Suprapubic skin (tissue), 3 donors: ENCODE measurements at regions not wholly inside any gene's neighbourhood (a gene's known extent, or its start where the extent isn't known, plus 50 kb on each side); places are given as distances from the start of the nearest gene placed in this dataset.

Experiments used
- POLR2A ChIP-seq, 2 donors: fragments of 450-650 bp; IDR thresholded peaks; one replicate each; pipeline ENCODE4 v1.6.1; 2017; ENCODE audit warnings: antibody characterized with exemption in 2 of 2, mild to moderate bottlenecking in 2 of 2, moderate library complexity in 2 of 2
- TF ChIP-seq, protein P1 (sequence below), 2 donors: fragments of 200-600 bp in 1 of 2; fragments of 450-650 bp in 1 of 2; sonication (generic) in 1 of 2; IDR thresholded peaks; one replicate each; pipeline ENCODE4 v1.5.1; 2016 to 2019; ENCODE audit warnings: antibody characterized with exemption in 2 of 2, mild to moderate bottlenecking in 1 of 2, moderate library complexity in 1 of 2

DNA sequence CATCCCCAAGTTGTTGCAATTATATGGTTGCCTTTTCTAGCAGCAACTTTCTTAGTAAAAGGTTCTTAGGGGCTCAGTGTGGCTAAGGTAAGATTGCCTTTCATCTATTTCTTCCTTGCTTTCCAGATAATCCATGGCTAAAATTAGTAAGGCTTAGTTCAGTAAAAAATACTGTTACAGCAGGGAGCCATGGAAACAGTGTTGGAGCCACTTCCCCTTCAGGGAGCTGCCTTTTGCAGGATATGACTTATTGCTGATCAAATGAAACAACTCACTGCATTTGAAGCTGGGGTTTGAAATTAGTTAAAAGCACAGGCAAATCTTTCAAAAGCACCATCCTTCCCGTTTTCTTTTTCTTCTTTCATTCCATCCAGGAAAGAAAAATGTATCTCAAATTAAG is 184.3 kb downstream of the C11orf87 start:
- TF ChIP-seq, protein P1, sequence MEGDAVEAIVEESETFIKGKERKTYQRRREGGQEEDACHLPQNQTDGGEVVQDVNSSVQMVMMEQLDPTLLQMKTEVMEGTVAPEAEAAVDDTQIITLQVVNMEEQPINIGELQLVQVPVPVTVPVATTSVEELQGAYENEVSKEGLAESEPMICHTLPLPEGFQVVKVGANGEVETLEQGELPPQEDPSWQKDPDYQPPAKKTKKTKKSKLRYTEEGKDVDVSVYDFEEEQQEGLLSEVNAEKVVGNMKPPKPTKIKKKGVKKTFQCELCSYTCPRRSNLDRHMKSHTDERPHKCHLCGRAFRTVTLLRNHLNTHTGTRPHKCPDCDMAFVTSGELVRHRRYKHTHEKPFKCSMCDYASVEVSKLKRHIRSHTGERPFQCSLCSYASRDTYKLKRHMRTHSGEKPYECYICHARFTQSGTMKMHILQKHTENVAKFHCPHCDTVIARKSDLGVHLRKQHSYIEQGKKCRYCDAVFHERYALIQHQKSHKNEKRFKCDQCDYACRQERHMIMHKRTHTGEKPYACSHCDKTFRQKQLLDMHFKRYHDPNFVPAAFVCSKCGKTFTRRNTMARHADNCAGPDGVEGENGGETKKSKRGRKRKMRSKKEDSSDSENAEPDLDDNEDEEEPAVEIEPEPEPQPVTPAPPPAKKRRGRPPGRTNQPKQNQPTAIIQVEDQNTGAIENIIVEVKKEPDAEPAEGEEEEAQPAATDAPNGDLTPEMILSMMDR (IDR thresholded peaks at IDR 0.05): no peak
- TF ChIP-seq POLR2A (IDR thresholded peaks at IDR 0.05): no peak
